HL-60 (cell line): ENCODE measurements at regions not wholly inside any gene's neighbourhood (a gene's known extent, or its start where the extent isn't known, plus 50 kb on each side); places are given as distances from the start of the nearest gene placed in this dataset.
"Not testable (repeated sequence)": the region's sequence is repeated elsewhere in the genome, so short reads cannot be mapped to it uniquely, and the experiment has no call there.

Experiments used
- DNase-seq, 2 experiments: peaks; one replicate each; pipeline ENCODE4 v3.0.0-alpha.2; 2010 to 2020; ENCODE audit warnings: low read depth in 1 of 2, low spot score in 1 of 2
- H3K27ac ChIP-seq: fragments of 250-450 bp; sonication (Bioruptor Pico); replicated peaks from 2 replicates; pipeline ENCODE4 v1.5.1; 2020; ENCODE audit warnings: mild to moderate bottlenecking, moderate library complexity
- H3K27me3 ChIP-seq: fragments of 250-450 bp; sonication (Bioruptor Pico); 2 replicates; pipeline ENCODE4 v1.5.1; 2021; ENCODE audit warnings: mild to moderate bottlenecking, moderate library complexity; ENCODE audit not compliant: insufficient read depth, poor library complexity, severe bottlenecking
- H3K4me3 ChIP-seq: replicated peaks from 2 replicates; pipeline ENCODE4 v1.5.1; 2011; ENCODE audit warnings: mild to moderate bottlenecking, control low read depth, low read length; ENCODE audit not compliant: insufficient read depth
- GABPA ChIP-seq: IDR thresholded peaks from 2 replicates; pipeline ENCODE4 v1.6.1; 2012; ENCODE audit warnings: low read depth
- POLR2AphosphoS5 ChIP-seq: IDR thresholded peaks from 2 replicates; pipeline ENCODE4 v1.6.1; 2012; ENCODE audit warnings: low read depth
- SPI1 ChIP-seq: IDR thresholded peaks from 2 replicates; pipeline ENCODE4 v1.6.1; 2012; ENCODE audit warnings: low read depth, mild to moderate bottlenecking, borderline replicate concordance
- TF ChIP-seq, protein P1 (sequence below): IDR thresholded peaks from one replicate; pipeline ENCODE4 v1.5.1; 2011; ENCODE audit warnings: low read length, control low read depth, inconsistent platforms; ENCODE audit not compliant: insufficient read depth
- TF ChIP-seq, protein P2 (sequence below): IDR thresholded peaks from 2 replicates; pipeline ENCODE4 v1.6.1; 2012; ENCODE audit warnings: low read depth; ENCODE audit not compliant: insufficient replicate concordance

- H3K27ac ChIP-seq, H3K4me3 ChIP-seq, H3K27me3 ChIP-seq: not testable (repeated sequence)
- peak; percentile 59; the same call in 1 of the 2 replicates for TF ChIP-seq SPI1
- DNase-seq: peak in 1 of 2 experiments; percentile 54
Observed at GRCh38 chrX:88173932-88174440, 573.0 kb upstream of the CPXCR1 start.

DNA sequence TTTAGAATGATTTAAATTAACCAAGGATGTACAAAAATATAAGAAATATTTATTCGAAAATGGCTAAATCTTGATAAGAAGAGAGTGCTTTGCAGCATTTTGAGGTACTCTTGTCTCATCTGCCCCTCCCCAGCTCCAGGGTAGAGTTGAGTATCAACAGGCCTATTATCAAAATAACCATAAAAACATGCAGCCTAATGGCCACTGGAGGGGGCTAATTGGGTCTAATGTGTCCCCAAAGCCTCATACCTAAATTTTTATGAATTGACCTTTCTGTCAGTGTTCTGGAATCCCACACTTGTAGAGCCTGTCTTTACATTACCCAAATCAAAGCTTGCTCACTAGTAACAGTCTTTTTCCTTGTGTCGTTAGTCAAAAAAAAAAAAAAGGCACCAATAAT, 544.9 kb upstream of the CPXCR1 start:
- DNase-seq: no peak
- H3K27ac ChIP-seq: no peak overlapping the region
- H3K4me3 ChIP-seq: no peak overlapping the region
- TF ChIP-seq, protein P1, sequence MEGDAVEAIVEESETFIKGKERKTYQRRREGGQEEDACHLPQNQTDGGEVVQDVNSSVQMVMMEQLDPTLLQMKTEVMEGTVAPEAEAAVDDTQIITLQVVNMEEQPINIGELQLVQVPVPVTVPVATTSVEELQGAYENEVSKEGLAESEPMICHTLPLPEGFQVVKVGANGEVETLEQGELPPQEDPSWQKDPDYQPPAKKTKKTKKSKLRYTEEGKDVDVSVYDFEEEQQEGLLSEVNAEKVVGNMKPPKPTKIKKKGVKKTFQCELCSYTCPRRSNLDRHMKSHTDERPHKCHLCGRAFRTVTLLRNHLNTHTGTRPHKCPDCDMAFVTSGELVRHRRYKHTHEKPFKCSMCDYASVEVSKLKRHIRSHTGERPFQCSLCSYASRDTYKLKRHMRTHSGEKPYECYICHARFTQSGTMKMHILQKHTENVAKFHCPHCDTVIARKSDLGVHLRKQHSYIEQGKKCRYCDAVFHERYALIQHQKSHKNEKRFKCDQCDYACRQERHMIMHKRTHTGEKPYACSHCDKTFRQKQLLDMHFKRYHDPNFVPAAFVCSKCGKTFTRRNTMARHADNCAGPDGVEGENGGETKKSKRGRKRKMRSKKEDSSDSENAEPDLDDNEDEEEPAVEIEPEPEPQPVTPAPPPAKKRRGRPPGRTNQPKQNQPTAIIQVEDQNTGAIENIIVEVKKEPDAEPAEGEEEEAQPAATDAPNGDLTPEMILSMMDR: no peak
- TF ChIP-seq POLR2AphosphoS5 (no peak), GABPA (no peak), SPI1 (no peak)
- TF ChIP-seq, protein P2, sequence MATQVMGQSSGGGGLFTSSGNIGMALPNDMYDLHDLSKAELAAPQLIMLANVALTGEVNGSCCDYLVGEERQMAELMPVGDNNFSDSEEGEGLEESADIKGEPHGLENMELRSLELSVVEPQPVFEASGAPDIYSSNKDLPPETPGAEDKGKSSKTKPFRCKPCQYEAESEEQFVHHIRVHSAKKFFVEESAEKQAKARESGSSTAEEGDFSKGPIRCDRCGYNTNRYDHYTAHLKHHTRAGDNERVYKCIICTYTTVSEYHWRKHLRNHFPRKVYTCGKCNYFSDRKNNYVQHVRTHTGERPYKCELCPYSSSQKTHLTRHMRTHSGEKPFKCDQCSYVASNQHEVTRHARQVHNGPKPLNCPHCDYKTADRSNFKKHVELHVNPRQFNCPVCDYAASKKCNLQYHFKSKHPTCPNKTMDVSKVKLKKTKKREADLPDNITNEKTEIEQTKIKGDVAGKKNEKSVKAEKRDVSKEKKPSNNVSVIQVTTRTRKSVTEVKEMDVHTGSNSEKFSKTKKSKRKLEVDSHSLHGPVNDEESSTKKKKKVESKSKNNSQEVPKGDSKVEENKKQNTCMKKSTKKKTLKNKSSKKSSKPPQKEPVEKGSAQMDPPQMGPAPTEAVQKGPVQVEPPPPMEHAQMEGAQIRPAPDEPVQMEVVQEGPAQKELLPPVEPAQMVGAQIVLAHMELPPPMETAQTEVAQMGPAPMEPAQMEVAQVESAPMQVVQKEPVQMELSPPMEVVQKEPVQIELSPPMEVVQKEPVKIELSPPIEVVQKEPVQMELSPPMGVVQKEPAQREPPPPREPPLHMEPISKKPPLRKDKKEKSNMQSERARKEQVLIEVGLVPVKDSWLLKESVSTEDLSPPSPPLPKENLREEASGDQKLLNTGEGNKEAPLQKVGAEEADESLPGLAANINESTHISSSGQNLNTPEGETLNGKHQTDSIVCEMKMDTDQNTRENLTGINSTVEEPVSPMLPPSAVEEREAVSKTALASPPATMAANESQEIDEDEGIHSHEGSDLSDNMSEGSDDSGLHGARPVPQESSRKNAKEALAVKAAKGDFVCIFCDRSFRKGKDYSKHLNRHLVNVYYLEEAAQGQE: no peak
- no peaks in the 10 kb centered on the region for H3K27me3 ChIP-seq

DNA sequence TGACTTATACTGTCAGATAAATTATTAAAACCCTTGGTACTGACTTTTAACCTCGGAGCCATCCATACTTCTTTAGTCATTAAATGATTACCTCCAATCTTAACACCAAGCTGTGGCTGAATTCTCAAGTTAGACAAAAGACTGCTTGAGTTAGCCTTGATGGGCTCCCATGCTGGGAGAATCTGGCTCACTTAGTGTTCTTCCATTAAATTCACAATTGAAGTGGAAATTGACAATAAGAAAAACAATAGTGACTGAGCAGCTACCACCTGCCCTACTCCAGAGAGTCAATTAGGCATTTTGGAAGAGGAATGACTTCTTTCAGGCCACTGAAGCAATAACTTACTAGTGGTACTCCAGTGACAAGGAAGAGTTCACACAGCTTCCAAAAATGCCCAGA, 503.0 kb upstream of the CPXCR1 start:
- H3K4me3 ChIP-seq: no peak overlapping the region
- TF ChIP-seq GABPA (no peak), SPI1 (no peak), POLR2AphosphoS5 (no peak)
- TF ChIP-seq, protein P1: no peak
- no peaks in the 10 kb centered on the region for H3K27me3 ChIP-seq
- DNase-seq: no peak
- H3K27ac ChIP-seq: no peak overlapping the region

DNA sequence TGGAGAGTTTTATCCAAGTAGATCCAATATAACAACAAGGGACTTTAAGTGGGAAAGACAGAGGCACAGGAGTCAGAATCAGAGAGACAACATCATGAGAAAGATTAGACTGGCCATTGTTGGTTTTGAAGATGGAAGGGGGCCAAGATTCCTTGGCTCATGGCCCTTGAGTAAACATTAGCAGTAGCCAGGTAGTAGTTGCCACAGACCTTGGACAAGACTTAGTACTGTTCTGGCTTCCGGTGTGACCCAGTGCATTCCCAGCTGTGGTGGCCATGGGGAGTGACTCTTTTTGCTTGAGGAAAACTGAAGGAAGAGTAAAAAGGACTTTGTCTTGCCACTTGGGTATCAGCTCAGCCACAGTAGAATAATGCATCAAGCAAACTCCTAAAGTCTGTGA, 462.2 kb upstream of the CPXCR1 start:
- TF ChIP-seq, protein P2: no peak
- TF ChIP-seq SPI1 (no peak), POLR2AphosphoS5 (no peak), GABPA (no peak)
- TF ChIP-seq, protein P1: no peak
- no peaks in the 10 kb centered on the region for H3K27me3 ChIP-seq
- DNase-seq: no peak
- H3K27ac ChIP-seq: no peak overlapping the region
- H3K4me3 ChIP-seq: no peak overlapping the region

GRCh38 chrX:88313972-88314371, 433.1 kb upstream of the CPXCR1 start:
- H3K27me3 ChIP-seq, DNase-seq, H3K4me3 ChIP-seq, H3K27ac ChIP-seq: not testable (repeated sequence)
